Stomach (tissue), 4 donors: ENCODE measurements at regions not wholly inside any gene's neighbourhood (a gene's known extent, or its start where the extent isn't known, plus 50 kb on each side); places are given as distances from the start of the nearest gene placed in this dataset.

Experiments used
- POLR2A ChIP-seq, 4 donors: fragments of 450-650 bp; IDR thresholded peaks; one replicate each; pipeline ENCODE4 v1.6.1; 2016; ENCODE audit warnings: antibody characterized with exemption in 4 of 4, control low read depth in 2 of 4, mild to moderate bottlenecking in 1 of 4, moderate library complexity in 1 of 4
- POLR2AphosphoS5 ChIP-seq, 3 donors: sonication (generic); formaldehyde crosslinking; IDR thresholded peaks; one replicate each; pipeline ENCODE4 v1.6.1; 2016; ENCODE audit warnings: antibody characterized with exemption in 3 of 3
- TF ChIP-seq, protein P1 (sequence below), 7 experiments: fragments of 450-650 bp in 4 of 7; fragments of 200-600 bp in 3 of 7; sonication (generic) in 3 of 7; IDR thresholded peaks; one replicate each; pipeline ENCODE4 v1.5.1; 2016 to 2019; ENCODE audit warnings: antibody characterized with exemption in 7 of 7, control low read depth in 2 of 7, mild to moderate bottlenecking in 1 of 7

DNA sequence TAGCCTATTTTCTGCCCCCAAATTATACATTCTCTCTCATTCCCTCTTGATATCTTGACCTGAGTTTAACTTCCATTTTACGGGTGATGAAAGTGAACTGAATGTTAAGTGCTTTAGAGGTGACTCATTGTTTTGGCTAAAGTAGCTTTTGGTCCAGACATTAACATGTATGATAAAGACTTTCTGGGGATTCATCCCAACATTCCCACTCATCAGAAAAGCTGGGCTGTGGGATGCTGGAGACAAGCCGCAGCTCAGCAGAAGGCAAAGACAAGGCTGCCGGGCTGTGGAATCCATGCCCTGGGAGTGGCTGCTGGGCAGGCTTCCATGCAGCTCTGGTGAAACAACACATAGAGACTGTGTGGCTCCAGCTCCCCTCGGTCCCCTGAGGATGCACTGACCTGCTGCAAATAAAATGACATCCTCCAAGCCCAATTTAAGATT is 89.9 kb upstream of the SYNDIG1 start:
- TF ChIP-seq, protein P1, sequence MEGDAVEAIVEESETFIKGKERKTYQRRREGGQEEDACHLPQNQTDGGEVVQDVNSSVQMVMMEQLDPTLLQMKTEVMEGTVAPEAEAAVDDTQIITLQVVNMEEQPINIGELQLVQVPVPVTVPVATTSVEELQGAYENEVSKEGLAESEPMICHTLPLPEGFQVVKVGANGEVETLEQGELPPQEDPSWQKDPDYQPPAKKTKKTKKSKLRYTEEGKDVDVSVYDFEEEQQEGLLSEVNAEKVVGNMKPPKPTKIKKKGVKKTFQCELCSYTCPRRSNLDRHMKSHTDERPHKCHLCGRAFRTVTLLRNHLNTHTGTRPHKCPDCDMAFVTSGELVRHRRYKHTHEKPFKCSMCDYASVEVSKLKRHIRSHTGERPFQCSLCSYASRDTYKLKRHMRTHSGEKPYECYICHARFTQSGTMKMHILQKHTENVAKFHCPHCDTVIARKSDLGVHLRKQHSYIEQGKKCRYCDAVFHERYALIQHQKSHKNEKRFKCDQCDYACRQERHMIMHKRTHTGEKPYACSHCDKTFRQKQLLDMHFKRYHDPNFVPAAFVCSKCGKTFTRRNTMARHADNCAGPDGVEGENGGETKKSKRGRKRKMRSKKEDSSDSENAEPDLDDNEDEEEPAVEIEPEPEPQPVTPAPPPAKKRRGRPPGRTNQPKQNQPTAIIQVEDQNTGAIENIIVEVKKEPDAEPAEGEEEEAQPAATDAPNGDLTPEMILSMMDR (IDR thresholded peaks at IDR 0.05): no peak
- TF ChIP-seq POLR2A (IDR thresholded peaks at IDR 0.05) (no peak), POLR2AphosphoS5 (IDR thresholded peaks at IDR 0.05) (no peak)
